DOHH2 (cell line): ENCODE measurements at regions not wholly inside any gene's neighbourhood (a gene's known extent, or its start where the extent isn't known, plus 50 kb on each side); places are given as distances from the start of the nearest gene placed in this dataset.

ENCODE experiments used
- CTCF ChIP-seq: fragments of 200-600 bp; sonication (generic); IDR thresholded peaks from one replicate; pipeline ENCODE4 v1.5.1; 2014; ENCODE audit warnings: antibody characterized with exemption, mild to moderate bottlenecking, low read depth, low read length; ENCODE audit not compliant: poor library complexity, severe bottlenecking
- EZH2phosphoT487 ChIP-seq: fragments of 200-600 bp; sonication (generic); IDR thresholded peaks from 2 replicates; pipeline ENCODE4 v1.6.1; 2017; ENCODE audit warnings: borderline replicate concordance, mild to moderate bottlenecking, antibody characterized with exemption, low read length, moderate library complexity, mixed read lengths

DNA sequence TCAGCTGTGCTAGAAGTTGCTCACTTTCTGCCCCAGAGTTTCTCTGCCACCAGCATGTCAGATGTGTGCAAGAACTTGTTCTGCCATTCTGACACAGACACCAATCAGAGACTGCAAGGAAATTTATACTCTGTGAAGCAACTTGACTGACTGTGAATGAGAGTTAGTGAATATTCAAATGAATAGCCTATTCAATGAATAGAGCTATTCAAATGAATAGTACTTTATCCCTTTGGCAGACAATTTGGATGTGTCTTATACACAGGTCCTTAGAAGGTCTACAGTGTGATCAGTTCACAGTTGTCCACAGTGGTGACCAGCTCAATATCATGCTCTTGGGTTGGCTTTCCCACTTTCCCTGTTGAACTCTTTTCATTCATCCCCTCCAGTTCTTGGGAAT, 138.1 kb downstream of the MACC1 start:
- TF ChIP-seq CTCF (no peak), EZH2phosphoT487 (no peak)
